GM18519 (cell line): ENCODE measurements at regions not wholly inside any gene's neighbourhood (a gene's known extent, or its start where the extent isn't known, plus 50 kb on each side); places are given as distances from the start of the nearest gene placed in this dataset.

Experiments used
- ATAC-seq: cut with Tn5 transposase; IDR thresholded peaks from one replicate; pipeline ENCODE4 v1.9.1; 2021; ENCODE audit warnings: mild to moderate bottlenecking, moderate library complexity; ENCODE audit not compliant: unreplicated experiment, low FRiP score

GRCh38 chr5:10173716-10174115 is 76.0 kb downstream of the ATPSCKMT start:
- ATAC-seq, result no peak

DNA sequence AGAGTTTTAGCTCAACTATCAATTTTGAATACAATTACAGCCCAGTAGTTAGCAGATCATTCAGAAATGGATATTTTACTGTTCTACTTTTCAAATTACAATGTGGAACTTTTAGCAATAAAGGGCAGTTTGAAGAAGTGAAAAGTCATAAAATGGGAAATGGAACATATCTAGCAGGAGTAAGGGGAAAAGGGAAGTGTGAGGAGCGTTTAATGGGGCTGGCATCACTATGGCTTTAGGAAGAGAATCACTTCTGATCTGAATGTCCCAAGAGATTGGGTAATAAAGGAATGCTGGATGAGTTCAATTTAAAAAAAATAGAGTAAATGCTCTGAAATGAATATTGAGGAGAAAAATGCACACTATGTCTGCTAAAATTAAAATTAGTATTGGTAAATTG is 77.4 kb downstream of the ATPSCKMT start:
- ATAC-seq, result no peak

DNA sequence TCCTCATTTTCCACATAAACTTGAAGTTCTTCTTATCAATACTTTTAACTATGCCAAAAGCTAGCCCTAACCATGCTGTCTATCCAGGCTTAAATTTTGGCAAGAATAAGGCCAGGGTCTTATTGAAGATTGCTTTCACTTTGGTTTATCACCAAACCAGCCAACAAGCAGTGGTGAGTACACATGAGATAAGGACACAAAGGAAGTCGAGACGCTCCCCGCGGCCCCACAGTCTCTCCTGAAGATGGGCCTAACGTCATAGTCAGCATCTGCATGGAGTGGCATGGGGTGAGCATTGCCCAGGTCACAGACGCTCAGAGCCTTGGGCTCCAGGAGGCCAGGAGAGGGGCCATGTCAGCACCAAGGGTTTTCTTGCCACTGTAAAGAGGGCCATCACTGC is 80.3 kb downstream of the ATPSCKMT start:
- no peak for ATAC-seq

GRCh38 chr5:10168254-10168653 is 81.4 kb downstream of the ATPSCKMT start:
- peak; percentile 8 for ATAC-seq

DNA sequence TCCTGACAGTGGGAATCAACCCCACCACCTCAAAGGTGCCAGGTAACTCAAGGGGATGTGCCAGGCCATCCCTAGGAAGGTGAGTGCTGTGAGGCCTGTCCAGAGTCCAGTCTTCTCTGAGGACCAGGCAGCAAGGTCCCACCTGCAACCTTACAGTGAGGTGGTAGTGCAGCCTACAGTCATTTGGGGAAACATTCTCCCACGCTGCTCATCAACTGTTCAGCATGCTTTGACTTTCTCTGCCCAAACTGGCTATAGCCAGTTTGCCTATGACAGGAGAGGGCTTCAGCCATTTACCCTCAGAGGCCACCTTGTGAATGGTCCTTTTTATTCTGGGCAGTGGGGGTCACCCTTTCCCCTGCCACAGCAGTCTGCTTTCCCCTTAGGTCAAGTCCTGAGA is 81.9 kb downstream of the ATPSCKMT start:
- ATAC-seq, result peak; percentile 54

DNA sequence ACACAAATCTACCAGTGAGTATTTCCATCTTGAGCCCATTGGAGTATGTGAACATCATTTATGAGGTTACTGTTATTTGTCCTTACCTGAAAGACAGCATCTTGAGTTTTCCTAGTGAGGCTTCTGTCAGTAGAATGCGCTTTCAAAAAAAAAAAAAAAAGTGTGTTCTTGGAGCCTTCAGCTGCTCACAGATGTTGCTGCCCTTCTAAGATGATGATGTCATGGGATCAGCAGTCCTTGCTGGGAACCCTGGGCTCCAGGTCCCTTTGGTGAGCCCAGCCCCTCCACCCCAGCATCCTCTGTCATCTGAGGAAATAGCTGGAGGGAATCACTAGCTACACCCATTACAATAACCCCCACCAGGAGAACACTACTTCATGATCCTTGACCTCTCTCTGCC is 83.3 kb downstream of the ATPSCKMT start:
- ATAC-seq, result no peak

GRCh38 chr5:10162468-10162867 is 87.2 kb downstream of the ATPSCKMT start:
- ATAC-seq, result no peak

GRCh38 chr5:10161778-10162177 is 87.9 kb downstream of the ATPSCKMT start:
- no peak for ATAC-seq

DNA sequence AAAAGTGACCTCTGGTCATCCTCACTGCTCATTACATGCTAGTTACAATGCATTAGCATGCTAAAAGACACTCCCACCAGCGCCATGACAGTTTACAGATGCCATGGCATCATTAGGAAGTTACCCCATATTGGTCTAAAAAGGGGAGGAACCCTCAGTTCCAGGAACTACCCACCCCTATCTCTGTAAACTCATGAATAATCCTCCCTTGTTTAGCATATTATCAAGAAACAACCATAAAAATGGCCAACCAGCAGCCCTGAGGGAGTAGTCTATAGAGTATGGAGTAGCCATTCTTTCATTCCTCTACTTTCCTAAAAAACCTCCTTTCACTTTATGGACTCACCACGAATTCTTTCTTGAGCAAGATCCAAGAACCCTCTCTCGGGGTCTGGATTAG is 89.4 kb downstream of the ATPSCKMT start:
- ATAC-seq, result no peak

DNA sequence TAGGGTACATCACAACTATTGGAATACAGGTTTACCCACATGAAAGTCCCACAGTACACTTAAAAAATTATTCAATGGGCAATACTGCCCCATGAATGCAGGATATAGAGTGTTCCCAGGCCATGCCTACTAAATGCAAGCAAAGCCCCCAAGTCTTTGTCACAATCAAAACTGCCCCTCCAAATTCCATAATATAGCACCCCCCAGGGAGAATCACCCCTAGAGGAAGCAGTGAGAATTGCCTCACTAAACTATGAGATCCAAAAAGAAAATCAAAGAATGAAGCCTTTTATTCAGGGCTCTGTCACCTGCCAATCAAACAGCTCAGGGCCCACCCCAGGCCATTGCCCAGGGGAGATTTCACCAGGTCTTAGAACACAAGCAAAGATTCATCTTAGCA is 90.8 kb downstream of the ATPSCKMT start:
- no peak for ATAC-seq

GRCh38 chr5:10157085-10157669 is 92.5 kb downstream of the ATPSCKMT start:
- no peak for ATAC-seq

DNA sequence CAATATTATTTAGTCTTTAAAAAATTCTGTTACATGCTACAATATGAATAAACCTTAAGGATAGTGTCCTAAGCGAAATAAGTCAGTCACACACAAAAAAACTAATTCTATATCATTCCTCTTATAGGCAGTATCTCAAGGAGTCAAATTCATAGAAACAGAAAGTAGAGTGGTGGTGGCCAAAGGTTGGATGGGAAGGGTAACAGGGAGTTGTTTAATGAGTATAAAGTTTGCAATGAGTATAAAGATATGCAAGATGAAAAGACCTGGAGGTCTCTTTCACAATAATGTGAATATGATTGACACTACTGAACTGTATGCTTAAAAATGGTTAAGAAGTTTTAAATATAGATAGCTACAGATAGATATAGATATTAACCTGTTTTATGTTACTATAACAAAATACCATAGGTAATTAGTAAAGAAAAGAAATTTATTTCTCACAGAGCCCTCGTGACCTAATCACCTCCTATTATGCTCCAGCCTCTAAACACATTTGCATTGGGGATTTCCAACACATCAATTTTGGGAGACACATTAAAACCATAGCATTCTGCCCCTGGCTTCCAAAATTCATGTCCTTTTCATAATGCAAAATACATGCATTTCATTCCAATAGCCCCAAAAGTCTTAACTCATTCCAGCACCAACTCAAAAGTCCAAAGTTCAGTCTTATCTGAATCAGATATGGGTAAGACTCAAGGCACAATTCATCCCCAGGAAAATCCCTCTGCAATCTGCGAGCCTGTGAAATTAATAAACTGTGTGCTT is 93.6 kb downstream of the ATPSCKMT start:
- ATAC-seq, result no peak

DNA sequence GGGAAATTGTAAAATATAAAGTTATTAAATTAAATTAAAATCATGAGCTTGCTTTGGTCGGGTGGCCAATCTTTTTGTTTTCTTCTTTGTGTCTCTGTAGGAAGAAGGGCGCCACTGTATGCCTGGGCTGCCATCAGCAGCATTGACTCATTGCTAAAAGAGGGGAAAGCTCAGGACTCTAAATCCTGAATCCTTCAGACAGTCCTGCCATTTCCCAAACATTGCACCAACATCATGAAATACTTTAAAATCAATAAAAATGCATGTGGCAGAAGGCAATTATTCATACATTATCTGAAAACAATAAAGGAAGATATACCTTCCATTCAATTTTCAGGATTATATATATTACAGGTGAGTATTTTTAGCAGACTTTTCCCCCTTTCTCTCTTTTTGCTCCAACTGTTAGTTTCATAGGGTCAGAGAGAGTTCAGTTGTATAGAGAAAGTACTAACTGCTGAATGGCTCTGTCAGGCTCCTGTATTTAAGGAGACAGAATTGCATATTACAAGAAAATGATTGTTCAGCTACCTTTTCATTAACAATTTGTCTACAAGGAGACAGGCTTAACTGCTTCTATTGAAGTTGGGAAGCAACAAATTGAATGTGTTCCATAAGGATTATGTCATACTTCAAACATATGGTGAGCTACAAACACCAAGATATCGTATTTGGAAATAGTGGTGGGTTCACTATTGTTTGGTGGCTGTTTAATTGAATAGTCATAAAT is 95.7 kb downstream of the ATPSCKMT start:
- ATAC-seq, result no peak

DNA sequence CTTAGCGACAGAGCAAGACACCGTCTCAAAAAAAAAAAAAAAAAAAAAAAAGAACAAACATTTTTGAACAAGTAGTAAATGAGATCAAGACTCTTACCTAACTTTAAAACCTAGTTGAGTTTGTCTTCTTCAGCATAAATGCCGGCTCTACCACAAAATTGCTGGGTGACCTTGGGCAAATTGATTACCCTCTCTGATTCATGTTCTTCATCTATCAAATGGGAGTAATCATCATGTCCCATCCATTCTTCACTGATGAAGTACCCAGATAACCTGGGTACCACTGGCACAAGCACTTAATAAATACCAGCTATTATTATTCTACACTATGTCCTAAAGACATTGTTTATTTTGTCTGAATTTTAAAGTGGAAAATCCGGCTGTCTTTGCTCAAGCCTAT is 96.3 kb downstream of the ATPSCKMT start:
- no peak for ATAC-seq

GRCh38 chr5:10151656-10152055 is 98.0 kb downstream of the ATPSCKMT start:
- no peak for ATAC-seq

GRCh38 chr5:10149911-10150310 is 99.8 kb downstream of the ATPSCKMT start:
- ATAC-seq, result no peak

GRCh38 chr5:10145923-10146401 is 103.7 kb downstream of the ATPSCKMT start:
- peak; percentile 63 for ATAC-seq

- no peak for ATAC-seq
These were observed 105.6 kb downstream of the ATPSCKMT start for GRCh38 chr5:10144040-10144439.

DNA sequence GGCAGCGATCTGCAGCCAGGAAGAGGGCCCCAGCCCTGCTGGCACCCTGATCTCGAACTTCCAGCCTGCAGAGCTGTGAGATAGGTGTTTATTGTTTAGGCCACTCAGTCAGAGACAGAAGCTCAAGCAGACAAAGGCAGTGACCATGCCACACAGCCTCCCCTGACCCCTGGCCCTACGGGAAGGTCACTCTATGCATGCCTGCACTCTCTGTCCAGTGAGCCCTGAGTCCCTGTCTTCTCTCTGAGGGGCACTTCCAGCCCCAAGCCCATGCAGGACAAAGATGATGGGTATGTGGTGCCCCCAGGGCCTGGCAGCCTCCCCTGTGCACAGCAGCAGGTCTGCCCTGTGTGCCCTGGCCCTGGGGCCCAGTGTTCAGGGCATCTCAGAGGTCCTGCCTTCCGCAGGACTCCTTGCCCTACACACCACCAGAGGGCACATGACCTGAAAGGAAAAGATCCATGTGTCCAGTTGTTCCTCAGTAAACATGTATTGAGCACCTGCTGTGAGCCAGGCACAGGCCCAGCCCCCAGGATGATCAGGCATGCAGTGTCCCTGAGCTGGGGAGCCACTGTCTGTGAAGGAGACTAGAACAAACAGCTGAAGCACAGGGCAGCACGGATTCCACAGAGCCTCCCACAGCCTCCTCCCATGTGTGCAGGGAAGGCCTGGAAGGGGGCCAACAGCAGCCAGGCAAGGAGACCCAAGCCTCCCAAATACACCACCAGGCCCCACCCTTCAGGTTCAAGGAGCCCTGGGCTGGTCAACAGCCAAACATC is 109.3 kb downstream of the ATPSCKMT start:
- no peak for ATAC-seq

GRCh38 chr5:10138395-10139057 is 111.2 kb downstream of the ATPSCKMT start:
- no peak for ATAC-seq
